ENCODE measurements at regions not wholly inside any gene's neighbourhood (a gene's known extent, or its start where the extent isn't known, plus 50 kb on each side); places are given as distances from the start of the nearest gene placed in this dataset.

DNA sequence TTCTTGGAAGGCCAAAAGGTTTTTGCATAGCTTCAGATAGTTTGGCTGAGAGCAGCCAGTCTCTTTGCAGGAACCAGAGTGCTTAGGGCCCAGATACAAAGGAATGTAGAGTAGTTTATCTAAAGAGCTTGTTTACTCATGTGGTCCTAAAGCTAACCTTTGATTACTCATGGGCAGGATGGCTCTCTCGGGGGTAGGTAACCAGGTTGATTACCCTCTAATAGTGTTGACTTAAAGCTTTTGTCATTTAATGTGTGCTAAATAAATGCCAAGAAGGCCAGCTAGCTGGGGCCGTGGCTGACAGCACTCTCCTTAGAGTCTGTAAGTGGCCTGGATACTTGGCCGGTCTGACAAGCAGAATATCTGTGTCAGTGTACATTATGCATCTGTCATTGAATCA is 69.7 kb upstream of the MAGEB16 start:
- Histone ChIP-seq H3K4me1 (no peaks in the 10 kb centered on the region), H3K27ac (no peak overlapping the region), H3K4me3 (no peak overlapping the region), H3K36me3 (ENCODE audit: insufficient read depth in 1 of 2, low read depth in 1 of 2) (no peaks in the 10 kb centered on the region), H3K9me3 (peaks cover 4% of the 10 kb centered on the region), H3K27me3 (ENCODE audit: insufficient read depth in 3 of 3, low read length in 2 of 3) (no peaks in the 10 kb centered on the region)
- TF ChIP-seq, protein P1, sequence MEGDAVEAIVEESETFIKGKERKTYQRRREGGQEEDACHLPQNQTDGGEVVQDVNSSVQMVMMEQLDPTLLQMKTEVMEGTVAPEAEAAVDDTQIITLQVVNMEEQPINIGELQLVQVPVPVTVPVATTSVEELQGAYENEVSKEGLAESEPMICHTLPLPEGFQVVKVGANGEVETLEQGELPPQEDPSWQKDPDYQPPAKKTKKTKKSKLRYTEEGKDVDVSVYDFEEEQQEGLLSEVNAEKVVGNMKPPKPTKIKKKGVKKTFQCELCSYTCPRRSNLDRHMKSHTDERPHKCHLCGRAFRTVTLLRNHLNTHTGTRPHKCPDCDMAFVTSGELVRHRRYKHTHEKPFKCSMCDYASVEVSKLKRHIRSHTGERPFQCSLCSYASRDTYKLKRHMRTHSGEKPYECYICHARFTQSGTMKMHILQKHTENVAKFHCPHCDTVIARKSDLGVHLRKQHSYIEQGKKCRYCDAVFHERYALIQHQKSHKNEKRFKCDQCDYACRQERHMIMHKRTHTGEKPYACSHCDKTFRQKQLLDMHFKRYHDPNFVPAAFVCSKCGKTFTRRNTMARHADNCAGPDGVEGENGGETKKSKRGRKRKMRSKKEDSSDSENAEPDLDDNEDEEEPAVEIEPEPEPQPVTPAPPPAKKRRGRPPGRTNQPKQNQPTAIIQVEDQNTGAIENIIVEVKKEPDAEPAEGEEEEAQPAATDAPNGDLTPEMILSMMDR (IDR thresholded peaks at IDR 0.05): no peak
- DNase-seq (no peak), ATAC-seq (no peak)
- WGBS, 3 donors: 43 to 49% (median 48%) methylated on average over 3 of the region's 3 CpGs
- intact Hi-C loops (cut with DNase I): no loop called here

DNA sequence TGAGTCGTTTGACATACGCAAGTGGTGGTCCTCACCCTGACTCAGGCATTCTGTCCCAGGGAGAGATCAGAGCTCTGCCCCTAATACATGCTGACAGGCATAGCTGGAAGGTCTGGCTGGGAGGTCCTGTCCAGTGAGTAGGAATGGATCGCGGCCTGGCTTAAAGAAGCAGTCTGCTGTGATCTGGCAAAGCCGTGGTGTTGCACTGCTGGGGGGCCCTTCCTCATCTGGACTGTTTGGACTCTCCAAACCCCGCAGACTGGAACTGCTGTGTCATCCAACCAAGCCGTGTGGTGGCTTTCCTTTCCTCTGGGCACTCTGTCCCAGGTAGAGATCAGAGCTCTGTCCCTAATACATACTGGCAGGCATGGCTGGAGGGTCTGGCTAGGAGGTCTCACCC is 64.3 kb upstream of the MAGEB16 start:
- H3K9me3 ChIP-seq: peaks cover 4% of the 10 kb centered on the region
- H3K4me1 ChIP-seq: no peaks in the 10 kb centered on the region
- H3K27me3 ChIP-seq (ENCODE audit: insufficient read depth in 3 of 3, low read length in 2 of 3): no peaks in the 10 kb centered on the region
- intact Hi-C loops (cut with DNase I): no loop called here
- no peak overlapping the region for H3K4me3 ChIP-seq
- 78 to 92% (median 85%) methylated on average over 5 to 7 of the region's 7 CpGs for WGBS, 3 donors
- no peaks in the 10 kb centered on the region for H3K36me3 ChIP-seq (ENCODE audit: insufficient read depth in 1 of 2, low read depth in 1 of 2)
- H3K27ac ChIP-seq: no peak overlapping the region
- no peak for ATAC-seq
- TF ChIP-seq, protein P1 (IDR thresholded peaks at IDR 0.05): no peak
- DNase-seq: no peak

DNA sequence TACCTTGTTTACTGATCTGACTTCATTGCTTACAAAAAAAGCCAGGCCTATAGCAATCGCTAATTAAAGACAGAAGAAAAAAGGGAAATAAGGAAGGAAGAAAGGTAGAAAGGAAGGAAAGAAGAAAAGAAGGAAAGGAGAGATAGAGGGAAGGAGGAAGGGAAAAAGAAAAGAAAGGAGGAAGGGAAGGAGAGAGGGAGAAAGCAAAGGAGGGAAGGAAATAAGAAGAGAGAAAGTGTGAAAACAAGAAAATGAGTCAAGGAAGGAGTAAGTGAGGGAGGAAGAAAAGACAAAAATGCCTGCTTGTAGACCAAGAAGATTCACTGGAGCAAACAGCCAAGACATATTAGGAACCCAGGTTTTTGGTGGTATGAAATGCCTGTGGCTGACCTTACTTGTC is 57.0 kb upstream of the MAGEB16 start:
- H3K27me3 ChIP-seq (ENCODE audit: insufficient read depth in 3 of 3, low read length in 2 of 3): no peaks in the 10 kb centered on the region
- ATAC-seq (no peak), DNase-seq (no peak)
- no peak overlapping the region for H3K4me3 ChIP-seq
- H3K4me1 ChIP-seq: no peaks in the 10 kb centered on the region
- intact Hi-C loops (cut with DNase I): no loop called here
- H3K27ac ChIP-seq: no peak overlapping the region
- TF ChIP-seq, protein P1 (IDR thresholded peaks at IDR 0.05): no peak
- H3K9me3 ChIP-seq: no peaks in the 10 kb centered on the region
- H3K36me3 ChIP-seq (ENCODE audit: insufficient read depth in 1 of 2, low read depth in 1 of 2): no peaks in the 10 kb centered on the region
- 70 to 100% (median 92%) methylated on average over 1 of the region's 1 CpG for WGBS, 3 donors

DNA sequence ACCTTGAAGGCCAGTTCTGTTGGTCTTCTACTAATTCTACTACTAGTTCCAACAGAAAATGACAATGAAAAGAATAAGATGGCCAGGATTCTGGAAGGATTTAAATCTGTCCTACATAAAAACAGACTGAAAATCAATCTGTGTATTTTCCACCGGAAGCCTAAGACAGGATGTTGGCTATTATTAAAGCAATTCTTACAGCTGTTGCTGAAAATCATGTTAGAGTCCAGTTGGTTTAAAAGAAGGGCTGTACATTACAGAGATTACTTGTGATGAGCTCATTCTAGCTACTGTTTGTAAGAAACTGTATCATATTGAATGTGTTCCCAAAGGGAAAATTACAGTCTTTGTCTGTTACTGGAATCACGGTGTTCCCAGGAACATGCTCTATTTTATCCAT is 54.8 kb upstream of the MAGEB16 start:
- WGBS, 3 donors: 6 to 19% (median 14%) methylated on average over 2 of the region's 2 CpGs
- Histone ChIP-seq H3K36me3 (ENCODE audit: insufficient read depth in 1 of 2, low read depth in 1 of 2) (no peaks in the 10 kb centered on the region), H3K27me3 (ENCODE audit: insufficient read depth in 3 of 3, low read length in 2 of 3) (no peaks in the 10 kb centered on the region), H3K4me1 (no peaks in the 10 kb centered on the region), H3K9me3 (no peaks in the 10 kb centered on the region), H3K4me3 (no peak overlapping the region), H3K27ac (no peak overlapping the region)
- DNase-seq (no peak), ATAC-seq (no peak)
- intact Hi-C loops (cut with DNase I): no loop called here
- TF ChIP-seq, protein P1 (IDR thresholded peaks at IDR 0.05): no peak
